ENCODE measurements at regions not wholly inside any gene's neighbourhood (a gene's known extent, or its start where the extent isn't known, plus 50 kb on each side); places are given as distances from the start of the nearest gene placed in this dataset.

GRCh38 chr11:116326146-116326545 lies 446.6 kb downstream of the BUD13 start:
- no peak for TF ChIP-seq CTCF (IDR thresholded peaks at IDR 0.05)
- TF ChIP-seq POLR2A (IDR thresholded peaks at IDR 0.05) = no peak
